ENCODE measurements at regions not wholly inside any gene's neighbourhood (a gene's known extent, or its start where the extent isn't known, plus 50 kb on each side); places are given as distances from the start of the nearest gene placed in this dataset.

- TF ChIP-seq RELB (IDR thresholded peaks at IDR 0.05; ENCODE audit: low read depth): no peak; the same call in 1 of the 2 replicates
- TF ChIP-seq ZBTB40 (IDR thresholded peaks at IDR 0.05; ENCODE audit: borderline replicate concordance): no peak
- TF ChIP-seq TCF12 (IDR thresholded peaks at IDR 0.05; ENCODE audit: low read depth, low read length): no peak
- no peak for TF ChIP-seq HSF1 (IDR thresholded peaks at IDR 0.05; ENCODE audit: low read depth, low read length)
- no peak for TF ChIP-seq USF2 (IDR thresholded peaks at IDR 0.05; ENCODE audit: borderline replicate concordance, low read depth, low read length)
- peak; percentile 25 for TF ChIP-seq MEF2B (IDR thresholded peaks at IDR 0.05; ENCODE audit: partially characterized antibody, poor library complexity, severe bottlenecking)
- no peak for TF ChIP-seq ELK1 (IDR thresholded peaks at IDR 0.05; ENCODE audit: low read depth, low read length)
- TF ChIP-seq NR2F1 (conservative IDR thresholded peaks at IDR 0.05): no peak
- no peak for TF ChIP-seq SKIL (IDR thresholded peaks at IDR 0.05; ENCODE audit: low read depth, poor library complexity, severe bottlenecking)
- TF ChIP-seq FOS (IDR thresholded peaks at IDR 0.05; ENCODE audit: borderline replicate concordance, extremely low read depth, insufficient read length): no peak
- TF ChIP-seq NFYA (IDR thresholded peaks at IDR 0.05; ENCODE audit: borderline replicate concordance, low read depth, low read length): no peak
- TF ChIP-seq SUPT20H (IDR thresholded peaks at IDR 0.05; ENCODE audit: borderline replicate concordance, control insufficient read depth, low read depth, low read length): no peak
- TF ChIP-seq MTA3 (IDR thresholded peaks at IDR 0.05; ENCODE audit: borderline replicate concordance, low read length): no peak
Measured at GRCh38 chr6:91719414-91719813, 1132.5 kb upstream of the MAP3K7 start (continued).

All from GM12878 (cell line).